NCI-H1105 treated with DMSO at 0.1 percent for 48 hours (cell line): ENCODE measurements at regions not wholly inside any gene's neighbourhood (a gene's known extent, or its start where the extent isn't known, plus 50 kb on each side); places are given as distances from the start of the nearest gene placed in this dataset.

Experiments used
- DNase-seq: peaks from one replicate; lab custom pipeline; 2025; lab: John Stamatoyannopoulos, UW

- no peak for DNase-seq
Observed at GRCh38 chr13:106382534-106382933, 152.9 kb downstream of the EFNB2 start.

- no peak for DNase-seq
Observed at GRCh38 chr13:106381091-106381490, 154.4 kb downstream of the EFNB2 start.

- no peak for DNase-seq
Observed at GRCh38 chr13:106377931-106378662, 157.4 kb downstream of the EFNB2 start.

GRCh38 chr13:106377341-106377740 is 158.1 kb downstream of the EFNB2 start:
- no peak for DNase-seq

- no peak for DNase-seq
Observed at GRCh38 chr13:106376401-106377112, 158.9 kb downstream of the EFNB2 start.

GRCh38 chr13:106375085-106375484 is 160.4 kb downstream of the EFNB2 start:
- DNase-seq, result no peak

GRCh38 chr13:106374631-106375030 is 160.8 kb downstream of the EFNB2 start:
- no peak for DNase-seq

GRCh38 chr13:106373989-106374572 is 161.4 kb downstream of the EFNB2 start:
- no peak for DNase-seq

- DNase-seq, result peak; percentile 75
Observed at GRCh38 chr13:106373304-106373988, 162.0 kb downstream of the EFNB2 start.

- no peak for DNase-seq
Observed at GRCh38 chr13:106372199-106373155, 163.0 kb downstream of the EFNB2 start.

GRCh38 chr13:106371024-106371423 is 164.4 kb downstream of the EFNB2 start:
- no peak for DNase-seq

- no peak for DNase-seq
Observed at GRCh38 chr13:106369858-106370257, 165.6 kb downstream of the EFNB2 start.

- DNase-seq, result no peak
Observed at GRCh38 chr13:106369091-106369490, 166.4 kb downstream of the EFNB2 start.

GRCh38 chr13:106367361-106367971 is 168.0 kb downstream of the EFNB2 start:
- DNase-seq, result no peak

- DNase-seq, result no peak
Observed at GRCh38 chr13:106362707-106363106, 172.8 kb downstream of the EFNB2 start.

GRCh38 chr13:106361621-106362020 is 173.8 kb downstream of the EFNB2 start:
- DNase-seq, result no peak

GRCh38 chr13:106357198-106357597 is 178.3 kb downstream of the EFNB2 start:
- no peak for DNase-seq

- DNase-seq, result no peak
Observed at GRCh38 chr13:106355866-106356265, 179.6 kb downstream of the EFNB2 start.

- no peak for DNase-seq
Observed at GRCh38 chr13:106354961-106355360, 180.5 kb downstream of the EFNB2 start.

GRCh38 chr13:106352850-106353249 is 182.6 kb downstream of the EFNB2 start:
- no peak for DNase-seq

GRCh38 chr13:106351251-106351650 is 184.2 kb downstream of the EFNB2 start:
- no peak for DNase-seq
